HEK293 (cell line): ENCODE measurements at regions not wholly inside any gene's neighbourhood (a gene's known extent, or its start where the extent isn't known, plus 50 kb on each side); places are given as distances from the start of the nearest gene placed in this dataset.
A peak's percentile ranks its signal among the peaks of the same experiment; 100 is the strongest.

Experiments used
- CTCF ChIA-PET: fragments of 350-600 bp; formaldehyde crosslinking; extraction: SDS; loops from one replicate; lab custom pipeline; 2021; ENCODE audit warnings: antibody characterized with exemption; lab: Yijun Ruan, JAX
- POLR2A ChIA-PET: fragments of 300-600 bp; formaldehyde crosslinking; extraction: SDS; loops from one replicate; lab custom pipeline; 2020; ENCODE audit warnings: antibody characterized with exemption, inconsistent platforms; lab: Yijun Ruan, JAX
- H3K27ac ChIP-seq: fragments of 200-500 bp; sonication (Bioruptor generic); 2 replicates; pipeline ENCODE4 v1.5.1; 2014; ENCODE audit warnings: low read depth, low read length, control low read depth, inconsistent platforms; ENCODE audit errors: extremely low read depth
- H3K36me3 ChIP-seq, 2 experiments: fragments of 200-500 bp in 1 of 2; sonication (Bioruptor generic) in 1 of 2; 1 replicate in 1 of 2; 2 replicates in 1 of 2; pipeline ENCODE4 v1.5.1; 2014 to 2017; ENCODE audit warnings: inconsistent platforms in 2 of 2, low read length in 2 of 2; ENCODE audit not compliant: control insufficient read depth in 2 of 2, insufficient read depth in 1 of 2
- H3K4me1 ChIP-seq: fragments of 200-500 bp; sonication (Bioruptor generic); 2 replicates; pipeline ENCODE4 v1.5.1; 2014; ENCODE audit warnings: mild to moderate bottlenecking, low read length, inconsistent platforms; ENCODE audit not compliant: control insufficient read depth, insufficient read depth
- H3K4me3 ChIP-seq: 2 replicates; pipeline ENCODE4 v1.5.1; 2011; ENCODE audit warnings: low read depth, mild to moderate bottlenecking, control low read depth, low read length, moderate library complexity
- H3K9me3 ChIP-seq: fragments of 200-500 bp; sonication (Bioruptor generic); 2 replicates; pipeline ENCODE4 v1.5.1; 2014; ENCODE audit warnings: low read depth, low read length, inconsistent platforms; ENCODE audit not compliant: control insufficient read depth, insufficient read depth
- PRDM1 ChIP-seq: fragments of 450-650 bp; formaldehyde crosslinking; IDR thresholded peaks from 2 replicates; pipeline ENCODE4; 2016; ENCODE audit warnings: missing biosample characterization, missing genetic modification characterization
- PRDM10 ChIP-seq: fragments of 450-650 bp; formaldehyde crosslinking; IDR thresholded peaks from 2 replicates; pipeline ENCODE4 v1.5.1; 2016; ENCODE audit warnings: missing biosample characterization, missing genetic modification characterization
- SP7 ChIP-seq: fragments of 450-650 bp; formaldehyde crosslinking; IDR thresholded peaks from 2 replicates; pipeline ENCODE4 v1.5.1; 2016; ENCODE audit warnings: missing biosample characterization, missing genetic modification characterization
- ZBTB26 ChIP-seq: fragments of 450-650 bp; formaldehyde crosslinking; optimal IDR thresholded peaks from 2 replicates; pipeline ENCODE3; 2016; ENCODE audit warnings: missing biosample characterization, mild to moderate bottlenecking, missing genetic modification characterization
- ZBTB7A ChIP-seq: fragments of 450-650 bp; formaldehyde crosslinking; IDR thresholded peaks from 2 replicates; pipeline ENCODE4 v1.5.1; 2016; ENCODE audit warnings: low read depth, missing biosample characterization, missing genetic modification characterization
- ZBTB8A ChIP-seq: fragments of 450-650 bp; formaldehyde crosslinking; IDR thresholded peaks from 2 replicates; pipeline ENCODE4 v1.5.1; 2016; ENCODE audit warnings: missing biosample characterization, missing genetic modification characterization
- ZEB2 ChIP-seq: fragments of 450-650 bp; formaldehyde crosslinking; IDR thresholded peaks from 2 replicates; pipeline ENCODE4 v1.5.1; 2016; ENCODE audit warnings: missing biosample characterization, missing genetic modification characterization
- ZNF114 ChIP-seq: fragments of 450-650 bp; formaldehyde crosslinking; IDR thresholded peaks from 2 replicates; pipeline ENCODE4 v1.5.0; 2017; ENCODE audit warnings: missing biosample characterization, missing genetic modification characterization
- ZNF148 ChIP-seq: fragments of 450-650 bp; formaldehyde crosslinking; IDR thresholded peaks from 2 replicates; pipeline ENCODE4 v1.5.0; 2017; ENCODE audit warnings: missing biosample characterization, missing genetic modification characterization, borderline replicate concordance
- ZNF184 ChIP-seq: fragments of 450-650 bp; IDR thresholded peaks from 2 replicates; pipeline ENCODE4 v1.5.1; 2018; ENCODE audit warnings: missing biosample characterization, mild to moderate bottlenecking, missing genetic modification characterization
- ZNF239 ChIP-seq: fragments of 450-650 bp; formaldehyde crosslinking; IDR thresholded peaks from 2 replicates; pipeline ENCODE4 v1.5.1; 2016; ENCODE audit warnings: missing biosample characterization, missing genetic modification characterization
- ZNF394 ChIP-seq: fragments of 450-650 bp; formaldehyde crosslinking; IDR thresholded peaks from 2 replicates; pipeline ENCODE4 v1.5.1; 2016; ENCODE audit warnings: missing biosample characterization, missing genetic modification characterization, mild to moderate bottlenecking, moderate library complexity, borderline replicate concordance
- ZNF513 ChIP-seq: fragments of 450-650 bp; IDR thresholded peaks from 2 replicates; pipeline ENCODE4 v1.5.1; 2018; ENCODE audit warnings: missing biosample characterization, missing genetic modification characterization
- ZNF521 ChIP-seq: fragments of 450-650 bp; formaldehyde crosslinking; IDR thresholded peaks from 2 replicates; pipeline ENCODE4 v1.5.1; 2017; ENCODE audit warnings: missing biosample characterization, mild to moderate bottlenecking, missing genetic modification characterization
- ZNF560 ChIP-seq: fragments of 450-650 bp; formaldehyde crosslinking; IDR thresholded peaks from 2 replicates; pipeline ENCODE4 v1.5.1; 2017; ENCODE audit warnings: missing biosample characterization, missing genetic modification characterization, borderline replicate concordance
- ZNF624 ChIP-seq: fragments of 450-650 bp; formaldehyde crosslinking; IDR thresholded peaks from 2 replicates; pipeline ENCODE4 v1.5.1; 2017; ENCODE audit warnings: missing biosample characterization, missing genetic modification characterization
- ZNF677 ChIP-seq: fragments of 450-650 bp; IDR thresholded peaks from 2 replicates; pipeline ENCODE4 v1.5.0; 2018; ENCODE audit warnings: missing biosample characterization, mild to moderate bottlenecking, missing genetic modification characterization, moderate library complexity
- ZNF830 ChIP-seq: fragments of 450-650 bp; IDR thresholded peaks from 2 replicates; pipeline ENCODE4 v1.5.0; 2018; ENCODE audit warnings: missing biosample characterization, missing genetic modification characterization, low read depth, mild to moderate bottlenecking, moderate library complexity
- ZSCAN23 ChIP-seq: fragments of 450-650 bp; formaldehyde crosslinking; IDR thresholded peaks from 2 replicates; pipeline ENCODE4 v1.5.1; 2016; ENCODE audit warnings: missing biosample characterization, missing genetic modification characterization
- ZSCAN30 ChIP-seq: fragments of 450-650 bp; IDR thresholded peaks from 2 replicates; pipeline ENCODE4 v1.5.1; 2018; ENCODE audit warnings: missing biosample characterization, mild to moderate bottlenecking, missing genetic modification characterization, moderate library complexity

- H3K4me1 ChIP-seq = no peaks in the 10 kb centered on the region
- TF ChIP-seq ZNF239 (tag by site-specific recombination) (no peak), ZSCAN30 (tag by site-specific recombination) (no peak)
- H3K9me3 ChIP-seq = no peaks in the 10 kb centered on the region
- POLR2A ChIA-PET = no interaction called here
- H3K36me3 ChIP-seq = no peaks in the 10 kb centered on the region
- H3K27ac ChIP-seq = no peak overlapping the region
- no peak overlapping the region for H3K4me3 ChIP-seq
- CTCF ChIA-PET = interaction anchor here (0.5 to 1.6 kb wide), 4 partner anchors 9 to 540 kb away, joined by 4 to 6 read pairs (median 4); no protein-coding TSS in a partner anchor
These were observed 65.3 kb upstream of the HTR4 start for GRCh38 chr5:148719605-148720004.

- no peaks in the 10 kb centered on the region for H3K9me3 ChIP-seq
- TF ChIP-seq ZNF560 (tag by site-specific recombination) = no peak
- TF ChIP-seq ZNF521 (tag by site-specific recombination) = no peak
- no peak for TF ChIP-seq ZNF114 (tag by site-specific recombination)
- no peak for TF ChIP-seq ZNF624
- no peak for TF ChIP-seq ZNF394 (tag by site-specific recombination)
- no peak for TF ChIP-seq ZEB2 (tag by site-specific recombination)
- TF ChIP-seq ZBTB26 (tag by site-specific recombination) = no peak
- TF ChIP-seq SP7 = no peak
- POLR2A ChIA-PET = no interaction called here
- CTCF ChIA-PET = interaction anchor here (0.9 to 2.9 kb wide), 8 partner anchors 9 to 541 kb away, joined by 3 to 9 read pairs (median 4); no protein-coding TSS in a partner anchor
- no peaks in the 10 kb centered on the region for H3K4me1 ChIP-seq
- no peak overlapping the region for H3K27ac ChIP-seq
- no peaks in the 10 kb centered on the region for H3K36me3 ChIP-seq
- no peak overlapping the region for H3K4me3 ChIP-seq
These were observed 65.9 kb upstream of the HTR4 start for GRCh38 chr5:148720257-148720656.

- Histone ChIP-seq H3K27ac (no peak overlapping the region), H3K4me3 (no peak overlapping the region), H3K4me1 (no peaks in the 10 kb centered on the region), H3K36me3 (no peaks in the 10 kb centered on the region), H3K9me3 (no peaks in the 10 kb centered on the region)
- TF ChIP-seq PRDM1 (tag by site-specific recombination) = no peak
- TF ChIP-seq ZNF677 (tag by site-specific recombination) = peak; percentile 72
- TF ChIP-seq ZNF513 (tag by site-specific recombination) = no peak
- ChIA-PET POLR2A (no interaction called here), CTCF (interaction anchor here (0.6 to 1.2 kb wide), 3 partner anchors 10 to 324 kb away, joined by 4 to 5 read pairs (median 4); no protein-coding TSS in a partner anchor)
These were observed 68.8 kb upstream of the HTR4 start for GRCh38 chr5:148723143-148723542.

- Histone ChIP-seq H3K36me3 (no peaks in the 10 kb centered on the region), H3K27ac (no peak overlapping the region), H3K9me3 (no peaks in the 10 kb centered on the region), H3K4me3 (no peak overlapping the region), H3K4me1 (no peaks in the 10 kb centered on the region)
- POLR2A ChIA-PET = no interaction called here
- CTCF ChIA-PET = interaction anchor here (0.6 to 10.8 kb wide), 4 partner anchors 202 to 319 kb away, joined by 3 to 277 read pairs (median 5); no protein-coding TSS in a partner anchor
- TF ChIP-seq ZSCAN23 (tag by site-specific recombination) (no peak), ZNF148 (tag by site-specific recombination) (no peak), ZBTB8A (tag by site-specific recombination) (no peak), PRDM10 (no peak), ZBTB7A (tag by site-specific recombination) (no peak), ZNF184 (tag by site-specific recombination) (no peak), ZNF830 (tag by site-specific recombination) (no peak)
These were observed 71.3 kb upstream of the HTR4 start for GRCh38 chr5:148725675-148726074.
